Muscle of back (tissue), 3 donors: ENCODE measurements at regions not wholly inside any gene's neighbourhood (a gene's known extent, or its start where the extent isn't known, plus 50 kb on each side); places are given as distances from the start of the nearest gene placed in this dataset.

Source experiments
- DNase-seq, 3 donors: peaks; one replicate each; pipeline versions ENCODE4 v3.0.0 to v3.0.0-alpha.2; 2013

DNA sequence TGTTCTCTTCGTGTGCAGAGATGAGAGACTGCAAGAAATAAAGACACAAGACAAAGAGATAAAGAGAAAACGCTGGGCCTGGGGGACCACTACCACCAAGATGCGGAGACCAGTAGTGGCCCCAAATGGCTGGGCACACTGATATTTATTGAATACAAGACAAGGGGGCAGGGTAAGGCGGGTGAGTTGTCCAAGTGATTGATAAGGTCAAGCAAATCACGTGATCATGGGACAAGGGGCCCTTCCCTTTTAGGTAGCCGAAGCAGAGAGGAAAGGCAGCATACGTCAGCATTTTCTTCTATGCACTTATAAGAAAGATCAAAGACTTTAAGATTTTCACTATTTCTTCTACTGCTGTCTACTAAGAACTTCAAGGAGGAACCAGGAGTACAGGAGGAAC, 762.1 kb downstream of the TNS3 start:
- no peak for DNase-seq

DNA sequence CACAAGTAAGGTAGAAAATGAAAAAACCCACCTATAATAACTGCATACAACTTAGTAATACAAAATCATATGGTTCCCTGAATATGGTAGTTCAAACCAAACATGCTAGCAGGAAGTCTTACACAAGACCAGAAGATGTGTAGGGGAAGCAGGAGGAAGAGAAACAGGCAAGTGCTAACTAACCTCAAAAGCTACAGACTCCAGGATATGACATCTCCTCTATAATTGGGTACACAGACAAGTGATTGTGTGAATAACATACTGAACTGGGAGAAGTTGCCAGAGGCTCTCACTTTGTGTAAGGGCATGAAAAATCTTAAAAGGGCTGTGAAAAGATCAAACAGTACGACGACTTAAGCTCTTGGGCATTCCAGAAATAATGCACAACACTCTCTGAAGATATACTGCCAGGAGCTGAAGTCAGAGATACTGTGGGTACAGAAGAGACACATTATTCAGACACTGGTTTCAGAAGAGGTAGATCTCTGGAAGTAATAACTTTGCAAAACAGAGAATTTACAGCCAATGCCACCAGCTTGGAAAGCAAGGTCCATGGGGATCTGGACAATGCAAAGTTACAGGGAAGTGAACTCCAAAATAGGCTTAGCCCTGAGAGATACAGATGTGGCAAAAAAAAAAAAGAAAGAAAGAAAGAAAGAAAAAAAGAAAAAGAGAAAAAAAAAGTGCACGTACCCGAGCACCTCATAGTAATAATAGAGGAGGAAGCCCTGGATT, 767.2 kb downstream of the TNS3 start:
- DNase-seq, result no peak

DNA sequence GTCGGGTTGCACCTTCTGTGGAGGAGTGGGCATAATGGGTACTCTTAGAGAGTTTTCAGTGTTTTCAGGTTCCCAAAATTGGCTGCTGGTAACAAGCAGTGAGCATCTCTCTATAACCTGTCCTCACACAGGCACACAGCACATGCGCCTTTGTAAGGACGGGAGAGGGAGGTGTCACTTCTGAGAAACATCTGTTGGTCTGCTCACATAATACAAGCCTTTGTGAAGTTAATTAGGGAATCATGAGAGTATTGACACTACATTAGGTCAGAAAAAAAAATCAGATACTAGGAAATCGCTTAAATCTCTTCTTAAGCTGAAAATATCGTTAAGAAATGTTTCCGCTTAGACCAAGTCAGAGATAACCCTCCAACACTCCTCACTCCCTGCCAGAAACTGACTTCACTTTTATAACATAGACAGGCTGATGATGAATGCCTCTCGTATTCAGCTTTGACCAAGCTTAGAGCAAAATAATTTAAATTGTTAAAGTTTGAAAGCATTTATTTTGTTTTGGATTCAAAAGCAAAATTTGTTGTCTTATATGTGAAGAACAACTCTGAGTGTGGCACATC, 769.7 kb downstream of the TNS3 start:
- DNase-seq, result peak; percentile 49 to 69 (median 51)

DNA sequence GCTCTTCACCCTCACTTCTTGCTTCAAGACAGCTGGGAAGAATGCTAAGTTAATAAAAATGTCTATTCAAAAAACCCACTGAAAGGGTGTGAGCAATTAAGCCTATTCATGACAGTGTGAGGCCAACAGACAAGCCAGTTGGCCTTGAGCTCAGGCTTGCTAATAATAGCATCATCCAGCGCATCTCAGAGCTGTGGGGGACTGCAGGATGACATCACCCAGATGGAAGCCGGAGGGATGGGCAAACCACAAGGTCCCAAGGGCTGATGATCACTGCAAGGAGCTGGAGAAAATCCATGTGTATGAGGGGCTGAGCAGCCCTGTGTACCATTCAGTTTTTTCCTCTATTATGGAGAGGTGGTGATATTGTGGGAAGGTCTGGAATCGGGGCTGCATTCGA, 770.4 kb downstream of the TNS3 start:
- DNase-seq, result peak; percentile 82 to 97 (median 88)

DNA sequence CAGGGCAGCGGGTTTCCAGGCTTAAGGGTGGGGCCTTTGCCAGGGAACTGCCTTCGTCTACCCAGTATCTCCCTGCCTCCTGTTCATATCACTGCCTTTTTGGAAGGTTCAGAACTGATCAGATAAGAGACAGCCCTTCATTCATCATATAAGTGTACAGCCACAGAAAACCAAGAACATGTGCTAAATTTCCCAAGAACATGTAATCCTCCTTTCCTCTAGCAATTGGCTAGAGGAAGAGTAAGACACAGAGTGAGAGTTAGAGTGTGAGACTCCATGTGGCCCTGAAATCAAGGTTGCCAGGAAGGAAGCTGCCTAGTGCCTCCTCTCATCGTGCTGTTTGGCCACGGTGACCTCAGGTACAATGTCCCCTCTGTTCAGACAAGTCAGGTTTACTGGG, 770.9 kb downstream of the TNS3 start:
- no peak for DNase-seq

DNA sequence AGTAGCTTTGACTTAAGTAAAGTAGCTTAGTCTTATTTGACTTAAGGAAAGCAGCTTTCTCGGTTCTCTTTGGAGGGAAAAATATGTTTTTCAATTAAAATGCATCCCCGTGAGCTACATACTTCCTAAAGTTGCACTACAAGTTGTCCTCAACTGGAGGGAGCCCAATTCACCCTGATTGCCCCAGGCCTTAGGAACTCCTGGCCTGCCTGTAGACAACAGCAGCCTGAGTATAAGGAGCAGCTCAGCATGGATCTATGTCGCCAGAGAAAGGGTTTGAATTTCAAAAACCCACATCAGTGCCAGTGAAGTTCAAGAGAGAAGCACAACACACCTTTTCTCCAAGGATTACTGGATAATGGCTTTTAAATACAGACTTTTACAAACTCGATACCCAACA, 772.0 kb downstream of the TNS3 start:
- no peak for DNase-seq

DNA sequence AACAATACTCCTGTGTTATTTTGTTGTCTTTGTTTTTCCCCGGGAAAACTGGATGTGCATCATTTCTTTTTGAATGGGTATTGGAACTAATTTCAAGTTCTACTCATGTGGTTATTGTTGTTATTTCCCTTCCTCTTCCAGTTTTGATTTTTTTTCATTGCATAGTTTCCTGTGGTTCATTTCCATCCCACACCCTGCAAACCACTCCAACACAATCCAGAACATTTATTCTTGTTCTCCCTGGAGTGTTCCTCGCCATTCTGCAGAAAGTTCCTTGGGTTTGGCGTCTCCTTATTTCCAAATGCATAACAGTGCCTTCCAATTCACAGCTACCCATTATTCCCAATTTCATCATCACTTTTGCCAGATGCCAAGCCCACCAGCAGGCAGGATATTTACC, 775.1 kb downstream of the TNS3 start:
- DNase-seq, result no peak

DNA sequence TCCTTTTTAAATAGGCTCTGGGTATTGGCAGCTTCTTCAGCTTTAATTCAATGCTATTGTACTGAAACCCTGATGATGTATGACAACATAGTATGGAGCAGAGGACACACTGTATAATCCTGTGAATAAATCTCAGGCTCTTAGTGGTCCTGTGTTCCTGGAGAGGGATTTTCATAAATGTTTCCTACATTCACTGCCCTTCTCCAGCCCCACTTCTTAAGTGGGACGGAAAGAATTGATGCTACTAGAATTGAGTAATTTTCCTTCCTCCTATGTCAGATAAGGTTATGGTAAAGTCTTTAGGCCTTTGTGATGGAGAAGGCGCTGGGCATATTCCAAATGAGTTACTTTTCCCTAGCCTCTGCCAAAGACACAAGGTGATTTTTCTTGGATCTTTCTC, 779.4 kb downstream of the TNS3 start:
- DNase-seq, result peak in 1 of 3 donors; percentile 12

DNA sequence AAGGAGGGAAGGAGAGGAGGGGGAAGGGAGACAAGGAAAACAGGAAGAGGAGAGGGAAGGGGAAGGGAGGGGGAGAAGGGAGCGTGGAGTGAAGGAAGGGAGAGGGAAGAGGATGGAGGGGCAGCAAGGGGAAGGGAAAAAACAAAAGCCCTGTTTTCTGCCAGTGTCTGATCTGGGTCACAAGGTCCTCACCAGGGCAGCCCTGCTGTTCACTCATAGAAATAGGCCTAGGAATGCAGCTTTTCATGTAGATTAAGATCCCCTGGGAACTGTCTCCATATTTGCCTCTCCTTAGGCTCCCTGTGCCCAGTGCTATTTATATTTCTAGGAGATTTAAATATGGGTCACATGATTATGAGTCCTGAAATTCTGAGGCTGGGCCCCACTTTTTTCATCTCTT, 790.7 kb downstream of the TNS3 start:
- DNase-seq, result no peak

DNA sequence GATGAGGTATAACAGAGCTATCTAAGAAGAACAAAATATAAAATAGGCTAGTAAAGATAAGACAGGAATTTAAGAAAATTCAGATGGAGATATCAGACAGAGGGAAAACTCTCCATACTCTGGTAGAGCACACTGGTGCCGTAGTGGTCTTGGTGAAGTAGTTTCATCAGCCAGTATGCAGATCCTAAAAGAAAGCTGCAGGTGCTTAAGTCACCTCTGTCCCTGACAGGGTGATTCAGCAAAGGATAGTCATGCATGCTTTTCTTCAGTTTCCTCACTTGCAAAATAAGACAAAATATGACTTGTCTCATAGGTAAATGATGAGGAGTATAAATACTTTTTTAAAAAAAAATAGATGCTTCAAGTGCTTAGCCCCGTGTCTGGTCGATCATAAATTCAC, 794.9 kb downstream of the TNS3 start:
- no peak for DNase-seq

DNA sequence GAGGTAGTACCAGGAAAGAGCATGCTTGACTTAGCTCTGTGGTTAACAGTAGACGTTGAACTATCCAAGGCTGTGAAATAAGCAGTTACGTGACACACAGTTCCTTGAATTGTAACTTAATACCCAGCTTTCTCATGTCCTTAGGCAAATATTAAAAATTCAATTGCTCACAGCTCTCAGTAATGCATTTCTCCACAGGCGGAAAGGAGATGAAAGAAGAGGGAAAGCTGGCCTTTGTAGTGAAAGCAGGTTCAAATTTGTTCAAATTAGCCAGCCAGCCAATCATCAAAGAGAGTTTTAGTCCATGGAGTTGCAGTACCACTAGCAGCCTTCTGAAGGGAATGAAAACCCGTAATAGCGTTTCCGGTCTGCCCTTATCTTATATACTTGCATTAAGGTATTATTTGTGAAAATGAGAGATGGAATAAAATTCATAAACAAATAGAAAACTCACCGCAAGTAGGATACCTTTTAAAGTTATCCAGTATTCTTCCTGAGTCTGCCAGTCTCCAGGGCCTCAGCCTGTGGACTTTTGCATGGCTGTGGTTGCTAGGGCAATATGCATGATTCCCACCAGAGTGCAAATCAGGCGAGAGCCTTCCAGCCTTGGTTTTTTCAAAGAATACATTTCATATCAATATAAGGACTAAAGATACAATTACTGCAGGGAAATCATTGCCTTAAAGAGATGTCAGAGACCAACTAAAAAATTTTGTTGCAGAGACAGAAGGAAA, 795.5 kb downstream of the TNS3 start:
- peak in 1 of 3 donors; percentile 39 for DNase-seq

DNA sequence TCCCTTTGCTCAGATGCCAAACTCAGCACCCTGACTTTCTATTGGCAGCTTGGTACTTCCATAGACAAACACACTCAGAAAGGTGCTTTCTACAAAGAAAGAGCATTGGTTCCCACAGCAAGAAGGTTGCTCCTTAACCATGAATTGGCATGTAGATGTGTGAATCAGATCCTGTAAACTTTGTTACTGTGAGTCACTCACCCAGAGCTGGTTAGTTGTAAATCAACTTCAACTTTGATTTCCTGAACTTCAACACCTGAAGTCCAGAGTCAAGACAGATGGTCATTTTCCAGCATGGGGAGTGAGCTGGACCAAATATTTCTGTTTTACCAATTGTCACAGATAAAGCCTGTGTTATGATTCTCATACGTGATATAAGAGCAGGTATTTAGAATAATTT, 797.2 kb downstream of the TNS3 start:
- peak in 1 of 3 donors; percentile 48 for DNase-seq

DNA sequence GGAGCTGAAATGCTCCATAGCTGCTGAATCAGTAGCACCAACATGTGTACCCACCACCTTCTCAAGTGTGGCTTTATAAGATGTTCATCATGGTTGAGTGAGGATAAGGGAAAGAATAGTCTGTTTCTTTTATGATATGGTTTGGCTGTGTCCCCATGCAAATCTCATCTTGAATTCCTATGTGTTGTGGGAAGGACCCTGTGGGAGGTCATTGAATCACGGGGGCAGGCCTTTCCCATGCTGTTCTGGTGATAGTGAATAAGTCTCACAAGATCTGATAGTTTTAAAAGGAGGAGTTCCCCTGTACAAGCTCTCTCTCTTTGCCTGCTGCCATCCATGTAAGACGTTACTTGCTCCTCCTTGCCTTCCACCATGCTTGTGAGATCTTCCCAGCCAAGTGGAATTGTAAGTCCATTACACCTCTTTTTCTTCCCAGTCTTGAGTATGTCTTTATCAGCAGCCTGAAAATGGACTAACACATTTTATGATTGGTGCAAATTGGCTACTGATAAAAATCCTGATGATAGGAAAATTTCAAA, 799.9 kb downstream of the TNS3 start:
- DNase-seq, result no peak

DNA sequence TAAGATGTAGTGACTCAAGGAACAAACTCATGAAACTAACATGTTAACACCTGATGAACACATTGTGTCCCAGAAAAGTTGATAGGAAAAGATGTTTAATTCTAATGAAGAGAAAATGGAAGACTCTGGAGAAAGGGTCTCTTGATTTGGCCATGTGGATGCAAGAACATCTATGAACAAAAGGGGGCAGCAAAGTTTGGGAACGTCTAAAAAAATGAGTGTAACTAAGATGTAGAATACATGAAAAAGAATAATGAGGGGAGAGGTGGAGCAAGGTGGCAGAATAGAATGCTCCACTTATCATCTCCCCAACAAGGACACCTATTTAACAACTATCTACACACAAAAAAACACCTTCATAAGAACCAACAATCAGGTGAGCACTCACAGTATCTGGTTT, 805.1 kb downstream of the TNS3 start:
- DNase-seq, result peak in 1 of 3 donors; percentile 6

DNA sequence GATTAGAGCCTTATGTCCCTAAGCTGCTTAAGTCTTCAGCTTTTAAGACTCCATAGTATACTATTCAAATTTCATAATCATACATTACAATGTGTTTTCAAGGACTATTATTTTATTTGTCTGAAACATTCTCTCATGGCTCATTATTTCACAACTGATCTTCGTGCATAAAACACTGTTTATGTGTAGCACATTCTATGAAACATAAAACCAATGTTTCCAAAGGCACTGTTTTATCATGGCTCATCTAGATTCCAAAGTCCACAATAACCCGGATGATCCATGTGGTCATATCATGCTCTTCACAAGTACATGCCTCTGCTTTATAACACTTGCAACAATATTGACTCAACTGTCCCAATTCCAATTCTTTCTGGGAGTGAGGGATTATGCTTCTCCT, 806.1 kb downstream of the TNS3 start:
- DNase-seq, result no peak

DNA sequence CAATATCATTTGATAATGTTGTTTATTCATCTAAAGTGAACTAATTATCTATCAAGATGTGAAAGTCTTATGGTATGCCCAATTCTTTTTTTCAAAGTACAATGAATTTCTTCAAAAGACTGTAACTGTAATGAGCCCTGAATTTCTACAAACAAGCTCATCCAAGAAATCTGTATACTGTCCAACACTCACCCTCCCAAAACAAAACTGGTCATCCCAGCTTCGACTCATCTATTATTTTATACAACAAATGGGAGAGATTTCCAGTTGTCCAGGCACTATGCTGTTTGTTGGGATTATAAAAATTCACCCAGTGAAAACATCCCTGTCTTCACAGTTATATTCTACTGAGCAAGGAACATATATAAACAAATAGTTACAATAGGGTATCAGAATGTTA, 806.9 kb downstream of the TNS3 start:
- DNase-seq, result no peak

DNA sequence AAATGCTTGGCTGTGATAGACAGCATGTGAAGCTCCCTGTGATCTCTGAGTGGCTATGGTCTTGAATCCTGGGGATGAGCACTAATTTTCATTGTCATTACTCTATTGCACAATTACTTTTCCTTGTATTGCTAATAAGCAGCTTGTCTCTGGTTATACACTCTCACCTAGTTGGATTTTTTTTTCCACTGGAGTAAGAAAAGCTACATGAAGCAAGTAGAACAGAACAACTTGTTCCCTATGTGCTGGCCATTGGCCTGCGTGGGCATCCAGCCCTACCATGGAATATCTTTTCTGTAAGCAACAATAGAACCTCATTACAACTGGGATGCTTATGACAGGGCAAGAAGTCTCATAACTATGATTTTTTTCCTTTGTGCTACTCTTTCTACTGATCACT, 807.4 kb downstream of the TNS3 start:
- no peak for DNase-seq

DNA sequence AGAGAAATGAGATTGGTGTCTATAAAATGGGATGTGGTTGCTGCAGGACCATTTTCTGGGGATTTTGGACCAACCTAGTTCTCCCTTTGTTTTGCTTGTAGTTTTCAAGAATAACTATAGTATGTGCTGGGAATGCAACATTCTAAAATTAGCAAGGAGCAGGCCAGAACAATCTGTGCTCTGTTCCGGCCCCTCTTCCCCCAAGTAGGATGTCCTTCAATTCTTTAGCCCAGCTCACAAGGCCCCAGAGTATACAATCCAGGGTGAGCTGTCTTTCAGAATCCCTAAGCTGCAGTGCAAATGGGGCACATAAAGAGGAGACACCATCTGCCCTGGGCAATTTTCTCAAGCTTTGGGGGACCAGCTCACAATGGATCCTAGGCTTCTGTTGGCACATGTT, 809.1 kb downstream of the TNS3 start:
- DNase-seq, result no peak

DNA sequence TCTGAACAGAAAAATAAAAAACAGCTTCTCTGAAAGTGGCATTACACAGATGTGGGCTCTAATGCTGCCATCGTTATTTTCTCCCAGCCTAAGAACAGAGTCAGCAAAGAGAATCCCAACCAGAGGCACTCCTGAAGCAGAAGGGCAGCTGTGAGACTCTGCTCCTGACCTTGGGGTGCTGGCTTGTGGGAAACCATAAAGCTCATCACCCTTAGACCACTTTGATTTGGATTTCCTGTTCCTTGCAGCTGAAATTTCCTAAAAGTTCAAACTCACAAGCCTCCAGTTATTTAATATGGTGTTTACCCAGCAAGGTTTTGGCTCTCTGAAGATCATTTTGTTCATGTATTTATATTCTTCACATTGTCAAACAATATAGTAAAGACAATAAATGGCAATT, 814.8 kb downstream of the TNS3 start:
- DNase-seq, result no peak

DNA sequence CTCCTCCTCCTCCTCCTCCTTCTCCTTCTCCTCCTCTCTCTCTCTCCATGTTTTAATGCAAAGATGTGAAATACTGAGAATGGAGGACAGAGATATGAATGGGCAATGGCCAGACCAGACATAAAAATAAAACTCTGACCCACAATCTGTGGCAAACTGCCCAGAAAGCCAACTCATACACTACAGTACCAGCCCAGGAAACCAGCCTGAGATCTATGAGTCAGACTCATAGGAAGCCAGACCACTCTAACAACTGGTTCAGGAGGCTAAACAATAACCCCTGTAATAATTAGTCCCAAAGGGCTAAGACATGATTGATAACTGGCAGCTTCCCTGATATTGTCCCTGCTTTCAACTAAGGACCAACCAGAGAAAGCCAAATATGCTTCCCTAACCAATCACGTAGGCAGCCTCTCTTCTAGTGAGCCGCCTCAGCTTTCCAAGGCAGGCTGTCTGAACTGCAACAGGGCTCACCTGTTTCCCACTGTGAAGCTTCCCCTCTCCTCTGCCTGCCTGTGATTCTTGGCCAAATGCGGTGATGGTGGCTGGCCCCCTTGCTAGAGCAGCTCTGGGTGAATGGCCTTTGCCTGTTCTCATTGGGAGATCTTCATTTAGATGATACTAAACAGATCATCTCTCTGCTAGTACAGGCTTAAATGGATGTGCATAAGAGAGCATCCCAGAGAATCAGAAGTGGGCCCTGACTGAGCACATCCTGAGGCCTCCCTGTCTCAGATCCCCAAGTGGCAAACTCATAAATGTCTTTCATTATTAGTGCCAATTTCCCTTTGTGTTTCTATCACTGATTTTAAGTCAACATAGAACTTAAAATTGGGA, 817.6 kb downstream of the TNS3 start:
- DNase-seq, result peak in 1 of 3 donors; percentile 93

DNA sequence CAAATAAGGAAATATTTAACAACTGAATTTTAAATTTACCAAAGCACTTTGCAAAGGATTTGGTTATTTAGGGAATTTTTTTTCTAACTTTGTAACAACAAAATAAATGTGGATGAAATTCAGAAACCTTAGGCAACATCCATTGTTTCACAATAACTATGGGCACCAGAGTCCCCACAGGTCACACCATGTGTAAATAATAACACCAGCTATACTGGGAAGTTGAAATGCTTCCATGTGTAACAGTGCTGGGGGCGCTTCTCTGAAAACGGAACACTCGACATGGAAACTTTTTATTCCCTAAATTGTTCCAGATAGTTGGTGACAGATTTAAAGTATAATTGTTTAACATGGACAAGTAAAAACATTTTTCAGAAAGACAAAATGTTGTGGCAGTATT, 818.6 kb downstream of the TNS3 start:
- DNase-seq, result no peak
